SH-SY5Y (cell line): ENCODE measurements at regions not wholly inside any gene's neighbourhood (a gene's known extent, or its start where the extent isn't known, plus 50 kb on each side); places are given as distances from the start of the nearest gene placed in this dataset.

Source experiments
- GATA2 ChIP-seq: IDR thresholded peaks from 2 replicates; pipeline ENCODE4 v1.6.1; 2011; ENCODE audit warnings: mild to moderate bottlenecking, low read depth, low read length
- GATA3 ChIP-seq: IDR thresholded peaks from 2 replicates; pipeline ENCODE4 v1.6.1; 2011; ENCODE audit warnings: low read depth, mild to moderate bottlenecking, low read length, moderate library complexity

DNA sequence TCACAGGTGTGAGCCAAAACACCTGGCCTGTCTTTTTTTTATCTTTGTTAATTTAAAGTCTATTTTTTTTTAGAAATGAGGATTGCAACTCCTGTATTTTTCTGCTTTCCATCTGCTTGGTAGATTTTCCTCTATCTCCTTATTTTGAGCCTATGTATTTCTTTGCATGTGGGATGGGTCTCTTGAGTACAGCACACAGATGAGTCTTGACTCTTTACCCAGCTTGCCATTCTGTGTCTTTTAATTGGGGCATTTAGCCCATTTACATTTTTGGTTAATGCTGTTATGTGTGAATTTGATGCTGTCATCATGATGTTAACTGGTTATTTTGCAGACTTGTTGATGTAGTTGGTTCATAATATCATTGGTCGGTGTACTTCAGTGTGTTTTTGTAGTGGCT, 317.4 kb downstream of the IPO8 start:
- no peak for TF ChIP-seq GATA2
- TF ChIP-seq GATA3 = no peak
